Sigmoid colon (tissue), 4 donors: ENCODE measurements at regions not wholly inside any gene's neighbourhood (a gene's known extent, or its start where the extent isn't known, plus 50 kb on each side); places are given as distances from the start of the nearest gene placed in this dataset.

ENCODE experiments used
- CTCF ChIP-seq, 4 experiments: fragments of 450-650 bp in 3 of 4; fragments of 200-600 bp in 1 of 4; IDR thresholded peaks; one replicate each; pipeline ENCODE4 v1.5.1; 2016 to 2019; ENCODE audit warnings: antibody characterized with exemption in 4 of 4, mild to moderate bottlenecking in 3 of 4, moderate library complexity in 2 of 4
- EP300 ChIP-seq, 4 donors: sonication (generic); formaldehyde crosslinking; IDR thresholded peaks; one replicate each; pipeline ENCODE4 v1.6.1; 2017; ENCODE audit warnings: antibody characterized with exemption in 4 of 4
- POLR2A ChIP-seq, 2 donors: fragments of 450-650 bp; IDR thresholded peaks; one replicate each; pipeline ENCODE4 v1.6.1; 2016; ENCODE audit warnings: antibody characterized with exemption in 2 of 2, mild to moderate bottlenecking in 2 of 2, moderate library complexity in 2 of 2
- POLR2AphosphoS5 ChIP-seq, 4 donors: sonication (generic); formaldehyde crosslinking; IDR thresholded peaks; one replicate each; pipeline ENCODE4 v1.6.1; 2017; ENCODE audit warnings: antibody characterized with exemption in 4 of 4

GRCh38 chr6:82493467-82493866 lies 129.8 kb downstream of the TPBG start:
- TF ChIP-seq CTCF (IDR thresholded peaks at IDR 0.05) (no peak), POLR2AphosphoS5 (IDR thresholded peaks at IDR 0.05) (no peak), EP300 (IDR thresholded peaks at IDR 0.05) (no peak), POLR2A (IDR thresholded peaks at IDR 0.05) (no peak)
